Keratinocyte (primary cell): ENCODE measurements at regions not wholly inside any gene's neighbourhood (a gene's known extent, or its start where the extent isn't known, plus 50 kb on each side); places are given as distances from the start of the nearest gene placed in this dataset.

Source experiments
- DNase-seq: peaks from one replicate; pipeline ENCODE4 v3.0.0-alpha.2; 2011; ENCODE audit warnings: low read depth, missing footprints, low spot score
- FAIRE-seq: peaks from 2 replicates; lab custom pipeline; 2011; peaks lifted over from hg19 to GRCh38; lab: Jason Lieb, UNC
- H2AFZ ChIP-seq: 2 replicates; pipeline ENCODE4 v1.6.0; 2012; ENCODE audit warnings: low read length, control low read depth, inconsistent platforms; ENCODE audit not compliant: control insufficient read depth
- H3K27ac ChIP-seq: 2 replicates; pipeline ENCODE4 v1.5.1; 2011; ENCODE audit warnings: low read length; ENCODE audit not compliant: control insufficient read depth, insufficient read depth
- H3K27me3 ChIP-seq: 3 replicates; pipeline ENCODE4 v1.6.0; 2011; ENCODE audit warnings: low read length; ENCODE audit not compliant: control insufficient read depth, insufficient read depth; ENCODE audit errors: extremely low read depth
- H3K36me3 ChIP-seq, 2 experiments: 2 replicates in 1 of 2; 3 replicates in 1 of 2; pipeline ENCODE4 v1.5.1; 2011; ENCODE audit warnings: low read length in 2 of 2, mild to moderate bottlenecking in 1 of 2; ENCODE audit not compliant: control insufficient read depth in 2 of 2, insufficient read depth in 2 of 2; ENCODE audit errors: extremely low read depth in 1 of 2
- H3K4me1 ChIP-seq: 3 replicates; pipeline ENCODE4 v1.5.1; 2011; ENCODE audit warnings: low read length; ENCODE audit not compliant: control insufficient read depth, insufficient read depth; ENCODE audit errors: extremely low read depth
- H3K4me2 ChIP-seq: 3 replicates; pipeline ENCODE4 v1.6.0; 2011; ENCODE audit warnings: low read depth, low read length; ENCODE audit not compliant: control insufficient read depth, insufficient read depth; ENCODE audit errors: extremely low read depth
- H3K4me3 ChIP-seq, 3 experiments: fragments of 200-600 bp in 1 of 3; sonication (generic) in 1 of 3; 2 replicates in 2 of 3; 3 replicates in 1 of 3; pipeline ENCODE4 v1.5.1; 2011 to 2016; ENCODE audit warnings: low read length in 3 of 3, mild to moderate bottlenecking in 3 of 3, control low read depth in 2 of 3, inconsistent platforms in 1 of 3, low read depth in 1 of 3, mixed read lengths in 1 of 3, mixed run types in 1 of 3, moderate library complexity in 1 of 3; ENCODE audit not compliant: control insufficient read depth in 2 of 3, insufficient read depth in 2 of 3; ENCODE audit errors: extremely low read depth in 1 of 3
- H3K79me2 ChIP-seq: 2 replicates; pipeline ENCODE4 v1.6.0; 2012; ENCODE audit warnings: low read length; ENCODE audit not compliant: control insufficient read depth, insufficient read depth
- H3K9ac ChIP-seq: 3 replicates; pipeline ENCODE4 v1.6.0; 2011; ENCODE audit warnings: low read length; ENCODE audit not compliant: control insufficient read depth, insufficient read depth; ENCODE audit errors: extremely low read depth
- H3K9me1 ChIP-seq: 3 replicates; pipeline ENCODE4 v1.6.0; 2011; ENCODE audit warnings: low read length; ENCODE audit not compliant: control insufficient read depth, insufficient read depth; ENCODE audit errors: extremely low read depth
- H3K9me3 ChIP-seq: 2 replicates; pipeline ENCODE4 v1.5.1; 2012; ENCODE audit warnings: low read depth, low read length; ENCODE audit not compliant: control insufficient read depth
- H4K20me1 ChIP-seq: 3 replicates; pipeline ENCODE4 v1.6.0; 2011; ENCODE audit warnings: low read length; ENCODE audit not compliant: control insufficient read depth, insufficient read depth; ENCODE audit errors: extremely low read depth
- EZH2 ChIP-seq: IDR thresholded peaks from one replicate; pipeline ENCODE4 v1.6.1; 2012; ENCODE audit warnings: inconsistent platforms, mild to moderate bottlenecking, low read length, moderate library complexity
- dilution Hi-C: fragments of 300-500 bp; cut with MboI; formaldehyde crosslinking; loops from one replicate; pipeline ENCODE4 v1.7.0; 2020; ENCODE audit warnings: low sequenced_read_pairs; ENCODE audit not compliant: extremely low pct_ligation_motif_present
- TF ChIP-seq, protein P1 (sequence below), 3 experiments: IDR thresholded peaks in 1 of 3; conservative IDR thresholded peaks in 1 of 3; optimal IDR thresholded peaks in 1 of 3; 2 replicates in 2 of 3; 3 replicates in 1 of 3; pipeline versions ENCODE3 to v1.5.1; 2011; ENCODE audit warnings: low read length in 3 of 3, mild to moderate bottlenecking in 3 of 3, moderate library complexity in 2 of 3, control low read depth in 1 of 3, inconsistent platforms in 1 of 3; ENCODE audit not compliant: insufficient read depth in 2 of 3; ENCODE audit errors: extremely low read depth in 1 of 3

DNA sequence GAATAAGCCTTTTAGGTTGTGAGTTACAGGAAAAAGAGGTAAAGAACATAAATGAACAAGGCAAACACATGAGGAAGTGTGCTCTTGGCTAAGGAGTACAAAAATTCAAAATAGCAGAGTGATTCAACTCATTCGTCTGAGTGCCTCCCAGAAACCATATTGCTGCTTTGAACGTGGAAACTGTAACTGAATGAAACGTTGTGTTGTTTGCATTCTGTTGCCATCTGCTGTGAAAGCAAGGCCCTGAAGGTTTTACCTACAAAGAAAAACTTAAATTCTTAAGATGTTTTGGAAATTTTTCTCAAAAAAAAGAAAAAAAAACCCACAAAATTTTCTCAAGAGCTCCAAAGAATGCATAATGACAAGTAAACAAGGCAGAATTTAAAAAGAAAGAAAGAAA lies 375.4 kb upstream of the HS3ST5 start:
- TF ChIP-seq, protein P1, sequence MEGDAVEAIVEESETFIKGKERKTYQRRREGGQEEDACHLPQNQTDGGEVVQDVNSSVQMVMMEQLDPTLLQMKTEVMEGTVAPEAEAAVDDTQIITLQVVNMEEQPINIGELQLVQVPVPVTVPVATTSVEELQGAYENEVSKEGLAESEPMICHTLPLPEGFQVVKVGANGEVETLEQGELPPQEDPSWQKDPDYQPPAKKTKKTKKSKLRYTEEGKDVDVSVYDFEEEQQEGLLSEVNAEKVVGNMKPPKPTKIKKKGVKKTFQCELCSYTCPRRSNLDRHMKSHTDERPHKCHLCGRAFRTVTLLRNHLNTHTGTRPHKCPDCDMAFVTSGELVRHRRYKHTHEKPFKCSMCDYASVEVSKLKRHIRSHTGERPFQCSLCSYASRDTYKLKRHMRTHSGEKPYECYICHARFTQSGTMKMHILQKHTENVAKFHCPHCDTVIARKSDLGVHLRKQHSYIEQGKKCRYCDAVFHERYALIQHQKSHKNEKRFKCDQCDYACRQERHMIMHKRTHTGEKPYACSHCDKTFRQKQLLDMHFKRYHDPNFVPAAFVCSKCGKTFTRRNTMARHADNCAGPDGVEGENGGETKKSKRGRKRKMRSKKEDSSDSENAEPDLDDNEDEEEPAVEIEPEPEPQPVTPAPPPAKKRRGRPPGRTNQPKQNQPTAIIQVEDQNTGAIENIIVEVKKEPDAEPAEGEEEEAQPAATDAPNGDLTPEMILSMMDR (optimal IDR thresholded peaks at IDR 0.05 in 1 of 3, IDR thresholded peaks at IDR 0.05 in 1 of 3, conservative IDR thresholded peaks at IDR 0.05 in 1 of 3; ENCODE audit: extremely low read depth in 1 of 3, insufficient read depth in 2 of 3, low read length in 3 of 3): no peak
- TF ChIP-seq EZH2: no peak
- Histone ChIP-seq H4K20me1 (no peaks in the 10 kb centered on the region), H3K36me3 (no peaks in the 10 kb centered on the region), H2AFZ (no peak overlapping the region), H3K27ac (no peak overlapping the region), H3K4me1 (no peaks in the 10 kb centered on the region), H3K79me2 (no peaks in the 10 kb centered on the region), H3K4me2 (no peak overlapping the region), H3K9me3 (no peaks in the 10 kb centered on the region), H3K9ac (no peak overlapping the region), H3K4me3 (no peak overlapping the region), H3K9me1 (no peaks in the 10 kb centered on the region), H3K27me3 (no peaks in the 10 kb centered on the region)
- DNase-seq (no peak), FAIRE-seq (no peak)
- dilution Hi-C loops: no loop called here

DNA sequence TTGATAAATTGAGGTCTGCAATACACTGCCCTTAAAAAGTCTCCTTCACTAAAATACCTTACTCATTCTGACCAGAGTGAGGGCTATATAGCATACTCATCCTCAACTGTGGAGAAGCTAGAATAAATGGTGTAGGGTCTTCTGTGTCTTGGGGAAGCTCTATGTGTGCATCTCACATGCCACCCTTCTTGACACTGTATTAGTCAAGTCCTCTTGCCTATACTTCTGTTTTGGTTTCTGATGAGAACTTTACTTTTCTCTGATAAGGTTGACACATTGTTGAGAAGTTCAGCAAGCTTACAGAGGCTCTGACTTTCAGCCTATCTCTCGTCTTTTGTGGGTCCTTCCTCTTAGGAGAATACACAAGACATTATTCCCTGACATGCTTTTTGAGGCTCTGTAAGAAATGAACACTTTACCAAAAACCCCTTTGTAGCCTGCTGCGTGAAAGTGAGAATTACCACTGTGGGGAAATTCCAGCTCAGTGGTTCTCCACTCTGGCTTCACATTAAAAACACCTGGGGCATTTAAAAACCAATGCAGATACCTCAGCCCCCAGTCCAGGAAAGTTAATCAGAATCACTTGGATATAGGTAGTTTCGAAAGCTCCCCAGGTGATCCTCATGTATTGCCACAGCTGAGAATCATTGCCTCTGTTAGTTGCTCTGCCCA lies 372.1 kb upstream of the HS3ST5 start:
- Histone ChIP-seq H3K27me3 (no peaks in the 10 kb centered on the region), H3K36me3 (no peaks in the 10 kb centered on the region), H2AFZ (no peak overlapping the region), H4K20me1 (no peaks in the 10 kb centered on the region), H3K9me3 (no peaks in the 10 kb centered on the region), H3K79me2 (no peaks in the 10 kb centered on the region), H3K4me2 (no peak overlapping the region), H3K4me3 (no peak overlapping the region), H3K27ac (no peak overlapping the region), H3K9ac (no peak overlapping the region), H3K4me1 (no peaks in the 10 kb centered on the region), H3K9me1 (no peaks in the 10 kb centered on the region)
- TF ChIP-seq EZH2: no peak
- TF ChIP-seq, protein P1 (optimal IDR thresholded peaks at IDR 0.05 in 1 of 3, IDR thresholded peaks at IDR 0.05 in 1 of 3, conservative IDR thresholded peaks at IDR 0.05 in 1 of 3; ENCODE audit: extremely low read depth in 1 of 3, insufficient read depth in 2 of 3, low read length in 3 of 3): no peak
- DNase-seq (no peak), FAIRE-seq (no peak)
- dilution Hi-C loops: no loop called here
